ENCODE measurements at regions not wholly inside any gene's neighbourhood (a gene's known extent, or its start where the extent isn't known, plus 50 kb on each side); places are given as distances from the start of the nearest gene placed in this dataset.

- H3K27ac ChIP-seq = no peak overlapping the region
- TF ChIP-seq CTCF (conservative IDR thresholded peaks at IDR 0.05; ENCODE audit: low read depth) = no peak
- POLR2A ChIA-PET (ENCODE audit: low non-redundant PET) = no interaction called here
- CTCF ChIA-PET = no interaction called here
- no peak for DNase-seq (ENCODE audit: low spot score)
Observed at GRCh38 chr11:107203656-107204055, 185.4 kb upstream of the GUCY1A2 start.

- POLR2A ChIA-PET (ENCODE audit: low non-redundant PET) = no interaction called here
- TF ChIP-seq CTCF (conservative IDR thresholded peaks at IDR 0.05; ENCODE audit: low read depth) = no peak
- no peak overlapping the region for H3K27ac ChIP-seq
- CTCF ChIA-PET = interaction anchor here (0.6 kb wide), 1 partner anchor 50 kb away, joined by 5 read pairs; no protein-coding TSS in a partner anchor
- no peak for DNase-seq (ENCODE audit: low spot score)
Observed at GRCh38 chr11:107202241-107202640, 184.0 kb upstream of the GUCY1A2 start.

GRCh38 chr11:107198490-107199007 is 180.3 kb upstream of the GUCY1A2 start:
- POLR2A ChIA-PET (ENCODE audit: low non-redundant PET) = no interaction called here
- DNase-seq (ENCODE audit: low spot score) = no peak
- no peak for TF ChIP-seq CTCF (conservative IDR thresholded peaks at IDR 0.05; ENCODE audit: low read depth)
- CTCF ChIA-PET = no interaction called here
- H3K27ac ChIP-seq = no peak overlapping the region

- no peak overlapping the region for H3K27ac ChIP-seq
- ChIA-PET POLR2A (ENCODE audit: low non-redundant PET) (no interaction called here), CTCF (no interaction called here)
- DNase-seq (ENCODE audit: low spot score) = no peak
- no peak for TF ChIP-seq CTCF (conservative IDR thresholded peaks at IDR 0.05; ENCODE audit: low read depth)
Observed at GRCh38 chr11:107197932-107198331, 179.7 kb upstream of the GUCY1A2 start.

GRCh38 chr11:107196732-107197131 is 178.5 kb upstream of the GUCY1A2 start:
- ChIA-PET POLR2A (ENCODE audit: low non-redundant PET) (no interaction called here), CTCF (no interaction called here)
- no peak for TF ChIP-seq CTCF (conservative IDR thresholded peaks at IDR 0.05; ENCODE audit: low read depth)
- no peak for DNase-seq (ENCODE audit: low spot score)
- H3K27ac ChIP-seq = no peak overlapping the region

- POLR2A ChIA-PET (ENCODE audit: low non-redundant PET) = no interaction called here
Observed at GRCh38 chr11:107184986-107185385, 166.7 kb upstream of the GUCY1A2 start.

More at GRCh38 chr11:107184986-107185385, 166.7 kb upstream of the GUCY1A2 start:
- CTCF ChIA-PET = no interaction called here
- no peak overlapping the region for H3K27ac ChIP-seq
- no peak for DNase-seq (ENCODE audit: low spot score)
- no peak for TF ChIP-seq CTCF (conservative IDR thresholded peaks at IDR 0.05; ENCODE audit: low read depth)
